Thyroid gland (tissue), 4 donors: ENCODE measurements at regions not wholly inside any gene's neighbourhood (a gene's known extent, or its start where the extent isn't known, plus 50 kb on each side); places are given as distances from the start of the nearest gene placed in this dataset.

Source experiments
- POLR2A ChIP-seq, 2 donors: fragments of 450-650 bp; IDR thresholded peaks; one replicate each; pipeline ENCODE4 v1.6.1; 2017; ENCODE audit warnings: antibody characterized with exemption in 2 of 2, mild to moderate bottlenecking in 2 of 2, moderate library complexity in 1 of 2
- TF ChIP-seq, protein P1 (sequence below), 6 experiments: fragments of 200-600 bp in 3 of 6; fragments of 450-650 bp in 3 of 6; sonication (generic) in 3 of 6; IDR thresholded peaks; one replicate each; pipeline ENCODE4 v1.5.1; 2016 to 2019; ENCODE audit warnings: antibody characterized with exemption in 6 of 6, mild to moderate bottlenecking in 2 of 6, inconsistent platforms in 1 of 6, moderate library complexity in 1 of 6

GRCh38 chr5:91229031-91229727, 153.9 kb downstream of the ARRDC3 start:
- TF ChIP-seq, protein P1, sequence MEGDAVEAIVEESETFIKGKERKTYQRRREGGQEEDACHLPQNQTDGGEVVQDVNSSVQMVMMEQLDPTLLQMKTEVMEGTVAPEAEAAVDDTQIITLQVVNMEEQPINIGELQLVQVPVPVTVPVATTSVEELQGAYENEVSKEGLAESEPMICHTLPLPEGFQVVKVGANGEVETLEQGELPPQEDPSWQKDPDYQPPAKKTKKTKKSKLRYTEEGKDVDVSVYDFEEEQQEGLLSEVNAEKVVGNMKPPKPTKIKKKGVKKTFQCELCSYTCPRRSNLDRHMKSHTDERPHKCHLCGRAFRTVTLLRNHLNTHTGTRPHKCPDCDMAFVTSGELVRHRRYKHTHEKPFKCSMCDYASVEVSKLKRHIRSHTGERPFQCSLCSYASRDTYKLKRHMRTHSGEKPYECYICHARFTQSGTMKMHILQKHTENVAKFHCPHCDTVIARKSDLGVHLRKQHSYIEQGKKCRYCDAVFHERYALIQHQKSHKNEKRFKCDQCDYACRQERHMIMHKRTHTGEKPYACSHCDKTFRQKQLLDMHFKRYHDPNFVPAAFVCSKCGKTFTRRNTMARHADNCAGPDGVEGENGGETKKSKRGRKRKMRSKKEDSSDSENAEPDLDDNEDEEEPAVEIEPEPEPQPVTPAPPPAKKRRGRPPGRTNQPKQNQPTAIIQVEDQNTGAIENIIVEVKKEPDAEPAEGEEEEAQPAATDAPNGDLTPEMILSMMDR (IDR thresholded peaks at IDR 0.05) = no peak
- no peak for TF ChIP-seq POLR2A (IDR thresholded peaks at IDR 0.05)
